Adipocyte (in vitro differentiated cells): ENCODE measurements at regions not wholly inside any gene's neighbourhood (a gene's known extent, or its start where the extent isn't known, plus 50 kb on each side); places are given as distances from the start of the nearest gene placed in this dataset.
A peak's percentile ranks its signal among the peaks of the same experiment; 100 is the strongest.
"Not testable (repeated sequence)": the region's sequence is repeated elsewhere in the genome, so short reads cannot be mapped to it uniquely, and the experiment has no call there.

Experiments
- DNase-seq: peaks from one replicate; pipeline ENCODE4 v3.0.0-alpha.2; 2015; ENCODE audit warnings: low read depth
- H3K27me3 ChIP-seq: replicated peaks from 2 replicates; pipeline ENCODE4 v1.7.0; 2013; ENCODE audit warnings: mild to moderate bottlenecking, low read length, moderate library complexity; ENCODE audit not compliant: control insufficient read depth, insufficient read depth
- H3K36me3 ChIP-seq: 2 replicates; pipeline ENCODE4 v1.7.0; 2013; ENCODE audit warnings: low read length, mild to moderate bottlenecking, moderate library complexity; ENCODE audit not compliant: control insufficient read depth, insufficient read depth, severe bottlenecking
- H3K4me1 ChIP-seq: 2 replicates; pipeline ENCODE4 v1.7.0; 2013; ENCODE audit warnings: mild to moderate bottlenecking, low read length, moderate library complexity; ENCODE audit not compliant: control insufficient read depth, insufficient read depth
- H3K4me3 ChIP-seq: 2 replicates; pipeline ENCODE4 v1.7.0; 2013; ENCODE audit warnings: mild to moderate bottlenecking, low read length, moderate library complexity
- H3K9ac ChIP-seq: 2 replicates; pipeline ENCODE4 v1.7.0; 2013; ENCODE audit warnings: mild to moderate bottlenecking, low read length, moderate library complexity
- H3K9me3 ChIP-seq: 2 replicates; pipeline ENCODE4 v1.7.0; 2013; ENCODE audit warnings: mild to moderate bottlenecking, low read length, moderate library complexity; ENCODE audit not compliant: control insufficient read depth

GRCh38 chr6:27836141-27836782, 75.9 kb downstream of the OR2B2 start:
- DNase-seq, result peak; percentile 15
- H3K9ac ChIP-seq, result peak overlapping the region; percentile 90
- H3K9me3 ChIP-seq, result no peaks in the 10 kb centered on the region
- H3K27me3 ChIP-seq, result no peaks in the 10 kb centered on the region
- peaks cover 15% of the 10 kb centered on the region for H3K4me1 ChIP-seq
- H3K4me3 ChIP-seq, result peak overlapping the region; percentile 86
- peaks cover 6% of the 10 kb centered on the region for H3K36me3 ChIP-seq

GRCh38 chr6:27834879-27835549, 77.2 kb downstream of the OR2B2 start:
- Histone ChIP-seq H3K4me1 (peaks cover 19% of the 10 kb centered on the region), H3K9me3 (no peaks in the 10 kb centered on the region)
- no peak for DNase-seq

GRCh38 chr6:27834384-27834783, 77.8 kb downstream of the OR2B2 start:
- no peak for DNase-seq

More at GRCh38 chr6:27834879-27835549, 77.2 kb downstream of the OR2B2 start:
- Histone ChIP-seq H3K27me3 (no peaks in the 10 kb centered on the region), H3K9ac (peak overlapping the region; percentile 23), H3K4me3 (no peak overlapping the region), H3K36me3 (peaks cover 6% of the 10 kb centered on the region)

GRCh38 chr6:27831434-27832081, 80.6 kb downstream of the OR2B2 start:
- Histone ChIP-seq H3K4me3 (peak overlapping the region; percentile 86), H3K9ac (peak overlapping the region; percentile 68), H3K4me1 (peaks cover 18% of the 10 kb centered on the region)
- not testable (repeated sequence) for H3K9me3 ChIP-seq, H3K36me3 ChIP-seq, H3K27me3 ChIP-seq
- peak; percentile 58 for DNase-seq

More at GRCh38 chr6:27834384-27834783, 77.8 kb downstream of the OR2B2 start:
- Histone ChIP-seq H3K36me3 (peaks cover 6% of the 10 kb centered on the region), H3K4me1 (peaks cover 19% of the 10 kb centered on the region), H3K9ac (peak overlapping the region; percentile 16), H3K27me3 (no peaks in the 10 kb centered on the region), H3K9me3 (no peaks in the 10 kb centered on the region), H3K4me3 (no peak overlapping the region)

GRCh38 chr6:27830600-27831433, 81.4 kb downstream of the OR2B2 start:
- peak; percentile 68 for DNase-seq
- H3K36me3 ChIP-seq, H3K9me3 ChIP-seq, H3K27me3 ChIP-seq: not testable (repeated sequence)
- Histone ChIP-seq H3K4me3 (peak overlapping the region; percentile 86), H3K9ac (peak overlapping the region; percentile 78), H3K4me1 (peaks cover 12% of the 10 kb centered on the region)

GRCh38 chr6:27830212-27830599, 82.0 kb downstream of the OR2B2 start:
- H3K9ac ChIP-seq, result peak overlapping the region; percentile 78
- no peak for DNase-seq
- H3K36me3 ChIP-seq, result peaks cover 6% of the 10 kb centered on the region
- no peaks in the 10 kb centered on the region for H3K9me3 ChIP-seq
- no peaks in the 10 kb centered on the region for H3K27me3 ChIP-seq
- H3K4me1 ChIP-seq, result peaks cover 13% of the 10 kb centered on the region
- H3K4me3 ChIP-seq, result peak overlapping the region; percentile 86

- no peak for DNase-seq
- H3K9me3 ChIP-seq, result no peaks in the 10 kb centered on the region
- no peaks in the 10 kb centered on the region for H3K27me3 ChIP-seq
- peak overlapping the region; percentile 86 for H3K4me3 ChIP-seq
- peaks cover 6% of the 10 kb centered on the region for H3K36me3 ChIP-seq
- H3K9ac ChIP-seq, result no peak overlapping the region
- peaks cover 12% of the 10 kb centered on the region for H3K4me1 ChIP-seq
These were observed 82.6 kb downstream of the OR2B2 start for GRCh38 chr6:27829453-27830211.

GRCh38 chr6:27827477-27827876, 84.7 kb downstream of the OR2B2 start:
- peaks cover 17% of the 10 kb centered on the region for H3K4me1 ChIP-seq
- not testable (repeated sequence) for H3K9me3 ChIP-seq, H3K27me3 ChIP-seq, DNase-seq, H3K9ac ChIP-seq, H3K4me3 ChIP-seq, H3K36me3 ChIP-seq

GRCh38 chr6:27826612-27826985, 85.6 kb downstream of the OR2B2 start:
- H3K9me3 ChIP-seq, H3K9ac ChIP-seq, H3K27me3 ChIP-seq, DNase-seq, H3K4me3 ChIP-seq, H3K36me3 ChIP-seq: not testable (repeated sequence)
- H3K4me1 ChIP-seq, result peaks cover 14% of the 10 kb centered on the region

GRCh38 chr6:27825848-27826611, 86.2 kb downstream of the OR2B2 start:
- DNase-seq, H3K9ac ChIP-seq, H3K4me3 ChIP-seq, H3K27me3 ChIP-seq, H3K9me3 ChIP-seq, H3K36me3 ChIP-seq: not testable (repeated sequence)
- peaks cover 14% of the 10 kb centered on the region for H3K4me1 ChIP-seq
